HG03342 (cell line): ENCODE measurements at regions not wholly inside any gene's neighbourhood (a gene's known extent, or its start where the extent isn't known, plus 50 kb on each side); places are given as distances from the start of the nearest gene placed in this dataset.
"Not testable (repeated sequence)": the region's sequence is repeated elsewhere in the genome, so short reads cannot be mapped to it uniquely, and the experiment has no call there.

Experiments
- ATAC-seq: cut with Tn5 transposase; IDR thresholded peaks from one replicate; pipeline ENCODE4 v1.9.1; 2021; ENCODE audit warnings: mild to moderate bottlenecking, moderate library complexity; ENCODE audit not compliant: unreplicated experiment

DNA sequence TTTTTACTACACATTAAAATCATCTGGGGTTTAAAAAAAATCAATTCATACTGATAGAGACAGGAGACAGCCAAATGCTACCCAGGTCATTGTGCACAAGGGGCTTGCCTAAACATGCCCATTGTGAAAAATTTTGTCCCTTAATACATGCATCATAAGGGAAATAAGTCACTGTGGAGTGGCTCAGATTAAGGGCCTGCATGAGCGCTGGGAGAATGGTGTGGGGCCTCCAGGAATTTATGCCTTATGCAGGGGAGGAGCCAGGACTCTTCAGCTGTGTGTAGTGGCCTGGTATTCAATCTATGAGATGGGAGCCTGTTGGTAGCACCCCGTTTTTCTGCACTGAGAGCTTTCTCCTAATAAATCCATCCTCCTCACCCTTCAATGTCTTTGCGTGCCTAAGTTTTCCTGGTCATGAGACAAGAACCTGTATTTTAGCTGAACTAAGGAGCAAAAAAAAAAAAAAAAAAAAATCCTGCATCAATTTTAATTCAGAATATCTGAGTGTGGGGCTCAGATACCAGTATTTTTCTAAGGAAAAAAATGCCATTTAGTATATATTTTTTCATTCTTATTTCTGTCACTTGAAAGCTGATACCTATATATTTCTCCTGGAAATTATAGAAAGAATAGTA lies 997.6 kb upstream of the ATXN8OS start:
- no peak for ATAC-seq

DNA sequence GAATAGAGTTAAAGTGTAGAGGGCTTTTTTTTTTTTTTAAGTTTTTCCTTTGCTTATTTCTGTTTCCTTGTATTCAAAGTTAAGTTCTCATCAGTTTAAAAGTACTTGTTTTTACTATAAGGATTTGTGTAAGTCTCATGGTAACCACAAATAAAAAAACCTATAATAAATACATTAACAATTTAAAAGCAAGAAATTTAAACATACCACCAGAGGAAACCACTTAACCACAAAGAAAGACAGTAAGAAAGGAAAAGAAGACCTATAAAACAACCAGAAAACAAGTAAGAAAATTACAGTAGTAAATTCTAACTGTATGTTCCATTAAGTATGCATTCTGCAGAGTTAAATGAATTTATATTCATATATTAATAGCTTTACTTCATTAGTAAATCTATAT lies 999.1 kb upstream of the ATXN8OS start:
- no peak for ATAC-seq

DNA sequence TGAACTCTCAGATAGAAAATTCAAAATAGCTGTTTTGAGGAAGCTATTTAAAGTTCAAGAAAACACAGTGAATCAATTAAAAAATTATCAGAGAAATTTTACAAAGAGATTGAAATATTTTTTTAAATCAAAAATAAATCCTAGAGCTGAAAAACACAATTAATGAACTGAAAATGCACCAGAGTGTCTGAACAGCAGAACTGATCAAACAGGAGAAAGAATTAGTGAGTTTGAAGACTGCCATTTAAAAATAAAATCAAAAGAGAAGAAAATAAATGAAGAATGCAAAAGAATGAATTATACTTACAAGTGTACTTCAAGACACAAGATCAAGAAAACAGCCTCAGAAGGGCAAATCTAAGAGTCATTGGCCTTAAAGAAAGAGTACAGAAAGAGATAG lies 1000.2 kb upstream of the ATXN8OS start:
- ATAC-seq, result no peak

DNA sequence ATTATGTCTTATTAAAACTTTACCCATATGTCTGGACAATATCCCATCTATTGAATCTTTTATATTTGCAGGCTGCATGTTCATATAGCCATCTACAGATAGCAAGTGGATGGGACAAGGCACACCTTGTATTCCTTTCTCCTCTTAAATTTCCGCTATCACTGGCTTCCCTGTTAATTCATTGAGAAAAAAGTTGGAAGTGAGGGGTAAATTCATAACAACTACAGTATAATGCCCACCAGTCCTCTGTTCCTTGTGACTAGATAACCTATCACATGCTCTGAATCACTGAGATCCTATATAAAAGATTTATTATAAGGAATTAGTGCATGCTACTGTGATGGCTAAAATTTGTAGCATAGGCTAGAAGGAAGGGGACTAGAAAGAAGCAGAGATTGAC lies 1005.8 kb upstream of the ATXN8OS start:
- ATAC-seq, result no peak

DNA sequence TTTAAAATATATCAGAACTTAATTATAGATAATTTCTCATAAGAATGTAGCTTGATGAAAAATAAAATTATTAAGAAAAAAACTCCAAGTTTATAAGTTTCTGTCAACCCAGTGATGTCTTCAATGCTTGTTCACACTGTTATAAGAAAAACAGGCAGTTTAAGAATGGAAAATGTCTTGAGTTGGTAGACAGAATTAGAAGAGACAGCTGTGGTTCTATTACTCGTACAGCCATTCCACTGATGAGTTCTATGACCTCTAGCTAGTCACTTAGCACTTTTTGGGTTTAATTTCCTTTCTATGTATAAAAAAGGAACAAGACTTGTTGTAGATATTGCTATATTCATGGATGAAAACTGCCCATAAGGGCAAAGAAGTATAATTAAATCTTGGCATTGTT lies 1013.1 kb upstream of the ATXN8OS start:
- no peak for ATAC-seq

DNA sequence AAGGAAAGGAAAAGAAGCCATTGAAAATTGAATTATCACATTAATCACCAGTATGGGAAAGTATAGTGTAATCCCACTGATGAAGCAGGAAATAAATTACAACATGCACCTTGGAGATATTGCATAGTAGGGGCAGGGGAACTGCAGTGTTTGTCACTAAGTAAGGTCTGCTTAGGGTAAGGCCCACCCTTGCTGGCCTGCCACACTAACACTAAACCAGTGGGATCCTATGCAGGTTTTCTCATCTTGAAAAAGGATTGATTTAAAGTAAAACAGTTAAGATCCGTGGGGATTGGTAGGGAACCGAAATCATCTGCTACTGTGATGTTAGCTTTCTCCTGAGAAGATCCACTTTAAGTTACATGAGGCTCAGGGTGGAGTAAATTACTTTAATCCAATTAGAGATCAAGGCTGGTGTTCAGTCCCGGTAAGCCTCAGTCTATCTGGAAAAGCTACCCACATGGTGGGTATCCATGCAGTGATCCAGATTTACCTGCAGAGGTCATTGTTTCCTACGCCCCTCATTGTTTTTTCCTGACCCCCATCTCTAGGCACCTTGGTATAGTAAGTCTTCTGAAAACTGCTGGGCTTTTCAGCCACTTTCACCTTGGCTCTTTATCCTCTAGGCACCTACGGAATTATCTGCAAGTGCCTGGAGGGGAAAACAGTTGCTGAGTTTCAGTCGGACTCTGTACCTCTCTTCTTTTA lies 1014.9 kb upstream of the ATXN8OS start:
- ATAC-seq, result no peak

DNA sequence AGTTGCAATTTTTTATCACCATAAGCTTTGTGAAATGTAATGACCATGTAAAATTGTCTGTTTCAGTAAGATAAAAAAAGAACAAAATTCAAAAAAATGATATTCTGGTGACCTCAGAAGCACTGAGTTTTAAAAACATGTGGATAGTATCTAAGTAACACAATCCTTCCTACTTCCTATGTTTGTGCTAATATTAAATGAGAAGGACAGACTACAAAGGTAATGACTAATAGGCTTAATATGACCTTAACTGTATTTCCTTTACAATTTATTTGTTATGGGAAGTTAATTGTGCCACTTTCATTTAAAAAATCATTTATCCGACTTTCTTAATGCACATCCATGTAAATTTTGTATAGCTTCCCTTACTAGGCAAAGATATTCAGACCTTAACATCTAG lies 1030.4 kb upstream of the ATXN8OS start:
- no peak for ATAC-seq

DNA sequence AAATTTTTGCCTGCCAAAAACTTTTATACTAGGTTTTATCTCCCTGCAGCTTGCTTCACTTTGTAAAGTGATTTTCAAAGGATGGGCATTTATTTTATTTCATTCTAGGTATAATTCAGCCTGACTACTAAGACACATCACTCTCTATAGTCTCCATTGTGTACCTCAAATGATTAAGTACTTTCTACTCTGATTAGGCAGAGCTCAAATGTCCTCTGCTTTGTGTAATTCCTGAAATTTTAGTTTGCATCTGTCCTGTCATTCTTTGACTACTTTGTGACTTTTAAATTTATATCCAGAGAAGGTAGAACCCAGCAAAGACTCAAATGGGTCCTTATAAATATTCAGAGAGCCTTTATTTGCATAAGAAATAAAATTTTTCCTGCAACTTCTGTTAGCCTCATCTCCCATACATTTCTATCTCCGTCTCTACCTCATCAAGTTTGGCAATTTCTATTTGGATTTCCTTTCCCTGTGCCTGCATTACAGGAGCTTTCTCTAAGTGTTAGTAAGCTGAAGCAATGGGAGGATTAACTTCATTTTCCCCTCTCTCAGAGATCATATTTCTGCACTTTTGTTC lies 1038.0 kb upstream of the ATXN8OS start:
- no peak for ATAC-seq

DNA sequence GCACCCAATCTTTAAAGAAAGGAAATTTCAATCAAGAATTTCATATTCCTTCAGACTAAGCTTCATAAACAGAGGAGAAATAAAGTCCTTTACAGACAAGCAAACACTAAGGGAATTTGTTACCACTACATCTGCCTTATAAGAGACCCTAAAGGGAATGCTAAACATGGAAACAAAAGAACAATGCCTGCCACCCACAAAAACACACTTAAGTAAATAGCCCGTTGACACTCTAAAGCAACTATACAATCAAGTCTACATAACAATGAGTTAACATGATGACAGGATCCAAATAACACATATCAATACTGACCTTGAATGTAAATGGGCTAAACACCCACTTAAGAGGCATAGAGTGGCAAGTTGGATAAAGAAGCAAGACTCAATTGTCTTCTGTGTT lies 1056.9 kb upstream of the ATXN8OS start:
- no peak for ATAC-seq

DNA sequence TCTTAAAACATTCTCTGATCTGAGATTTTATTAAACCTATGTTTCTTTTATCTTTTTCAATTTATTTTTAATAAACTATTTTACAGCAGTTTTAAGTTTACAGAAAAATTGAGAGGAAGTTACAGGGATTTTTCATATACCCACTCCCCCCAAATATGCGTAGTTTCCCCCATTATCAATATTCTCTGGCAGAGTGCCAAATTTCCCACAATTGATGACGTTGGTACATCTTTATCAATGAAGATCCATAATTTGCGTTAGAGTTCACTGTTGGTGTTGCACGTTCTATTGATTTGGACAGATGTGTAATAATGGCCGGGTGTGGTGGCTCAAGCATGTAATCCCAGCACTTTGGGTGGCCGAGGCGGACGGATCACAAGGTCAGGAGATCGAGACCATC lies 1063.0 kb upstream of the ATXN8OS start:
- no peak for ATAC-seq

DNA sequence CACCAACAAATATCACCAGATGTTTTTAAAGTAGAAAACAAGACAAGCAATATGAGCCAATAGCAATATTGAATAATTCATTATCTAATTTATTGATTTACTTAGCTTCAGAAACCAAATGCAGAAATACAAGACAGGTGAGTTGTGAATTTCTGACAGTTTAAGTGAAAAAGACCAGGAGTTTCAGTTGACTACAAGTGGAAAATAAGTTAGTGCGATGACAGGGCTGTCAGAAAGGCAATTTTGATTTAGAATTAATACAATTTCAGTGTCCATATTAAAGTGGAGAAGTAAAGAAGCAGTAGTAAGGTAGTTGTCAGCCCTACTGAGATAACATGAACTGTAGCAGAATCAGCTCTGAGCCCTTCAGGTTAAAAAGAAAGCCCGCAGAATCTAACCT lies 1066.7 kb upstream of the ATXN8OS start:
- ATAC-seq, result no peak

DNA sequence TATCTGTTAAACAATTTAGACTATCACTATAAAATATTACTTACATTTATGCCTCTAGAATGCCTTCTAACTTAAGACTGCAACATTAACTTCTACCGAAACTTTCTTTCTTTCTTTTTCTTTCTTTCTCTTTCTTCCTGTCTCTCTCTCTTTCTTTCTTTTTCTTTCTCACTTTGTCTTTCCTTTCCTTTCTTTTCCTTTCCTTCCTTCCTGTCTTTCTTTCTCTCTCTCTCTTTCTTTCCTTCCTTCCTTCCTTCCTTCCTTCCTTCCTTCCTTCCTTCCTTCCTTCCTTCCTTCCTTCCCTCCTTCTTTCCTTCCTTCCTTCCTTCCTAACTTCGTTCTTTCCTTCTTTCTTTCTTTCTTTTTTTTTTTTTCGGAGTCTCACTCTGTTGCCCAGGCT lies 1071.9 kb upstream of the ATXN8OS start:
- ATAC-seq, result no peak

DNA sequence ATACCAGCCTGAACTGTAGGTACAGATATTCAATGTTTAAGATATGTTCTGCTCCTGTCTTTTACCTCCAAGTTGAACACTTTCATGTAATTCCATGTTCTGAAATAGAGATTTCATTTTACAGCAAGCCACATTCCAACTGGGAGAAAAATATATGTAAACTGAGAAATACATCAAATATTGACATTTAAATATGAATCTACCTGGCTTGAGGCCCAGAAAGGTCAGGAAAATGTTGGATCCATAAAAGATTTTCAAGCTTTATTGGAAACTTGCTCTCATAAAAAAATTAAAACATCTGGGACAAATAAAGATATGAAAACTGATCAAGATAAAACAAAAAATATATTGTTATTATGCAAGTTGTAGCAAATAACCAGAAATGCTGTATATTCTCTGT lies 1078.7 kb upstream of the ATXN8OS start:
- ATAC-seq, result no peak

DNA sequence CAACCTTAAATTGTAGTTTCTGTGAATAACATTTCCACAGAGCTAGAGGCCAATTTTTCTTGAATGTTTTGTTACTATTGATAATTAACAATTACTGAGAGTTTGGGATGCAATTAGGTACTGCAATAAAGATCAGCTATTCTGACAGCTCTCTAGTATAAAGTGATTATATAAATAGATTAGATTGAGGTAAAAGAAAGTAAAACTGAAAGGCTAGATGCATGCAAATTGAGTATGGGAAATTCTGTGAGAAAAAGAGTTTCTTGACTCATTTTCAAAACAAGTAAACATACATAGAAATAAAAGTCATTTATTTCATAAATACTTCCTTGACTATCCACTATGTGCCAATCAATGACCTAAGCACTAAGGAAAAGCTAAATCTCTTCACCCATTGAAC lies 1087.5 kb upstream of the ATXN8OS start:
- ATAC-seq, result no peak

DNA sequence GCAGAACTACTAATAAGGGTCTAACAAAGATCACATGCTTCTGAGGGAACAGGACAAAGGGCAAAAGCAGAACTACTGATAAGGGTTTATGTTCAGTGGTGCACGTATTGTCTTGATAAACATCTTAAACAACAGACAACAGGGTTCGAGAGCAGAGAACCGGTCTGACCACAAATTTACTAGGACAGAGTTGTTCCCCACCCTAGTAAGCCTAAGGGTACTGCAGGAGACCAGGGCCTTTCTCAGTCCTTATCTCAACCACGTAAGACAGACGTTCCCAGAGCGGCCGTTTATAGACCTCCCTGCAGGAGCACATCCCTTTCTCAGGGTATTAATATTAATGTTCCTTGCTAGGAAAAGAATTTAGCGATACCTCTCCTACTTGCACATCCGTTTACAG lies 1089.5 kb upstream of the ATXN8OS start:
- ATAC-seq, result not testable (repeated sequence)

DNA sequence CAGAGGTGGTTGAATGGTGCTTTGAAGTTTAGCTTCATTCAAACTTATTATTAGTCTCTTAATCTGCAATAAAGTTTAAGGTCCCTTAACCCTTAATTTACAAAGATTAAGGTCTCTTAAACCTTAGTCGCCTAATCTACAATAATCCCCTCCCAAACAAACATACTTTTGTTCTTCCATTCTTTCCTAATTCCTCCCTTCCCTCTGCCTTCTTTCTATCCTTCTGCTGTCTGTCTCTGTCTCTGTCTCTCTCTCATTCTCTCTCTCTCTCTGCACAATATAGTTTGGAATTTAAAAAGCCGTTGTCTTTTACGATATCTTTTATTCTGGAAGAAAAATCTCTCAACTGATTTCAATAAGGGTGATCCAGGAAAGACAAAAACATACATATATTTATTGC lies 1096.8 kb upstream of the ATXN8OS start:
- ATAC-seq, result no peak

DNA sequence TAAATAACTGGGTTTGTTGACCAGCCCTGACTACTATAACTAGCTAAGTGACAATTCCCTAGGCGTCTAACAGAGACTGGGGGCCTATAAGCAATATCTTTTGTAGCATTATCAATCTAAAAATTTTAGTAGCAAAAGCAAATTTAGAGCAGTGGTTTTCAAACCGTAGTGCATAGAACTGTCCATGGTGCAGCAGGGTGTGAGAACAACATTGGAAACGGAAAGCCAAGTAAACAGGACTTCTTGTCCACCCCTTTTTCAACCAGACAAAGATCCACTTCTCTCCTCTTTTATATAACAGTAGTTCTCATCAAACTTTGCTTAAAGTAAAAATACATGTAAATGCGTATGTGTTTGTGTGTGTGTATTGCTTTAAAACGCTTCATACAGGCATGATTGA lies 1099.1 kb upstream of the ATXN8OS start:
- no peak for ATAC-seq

DNA sequence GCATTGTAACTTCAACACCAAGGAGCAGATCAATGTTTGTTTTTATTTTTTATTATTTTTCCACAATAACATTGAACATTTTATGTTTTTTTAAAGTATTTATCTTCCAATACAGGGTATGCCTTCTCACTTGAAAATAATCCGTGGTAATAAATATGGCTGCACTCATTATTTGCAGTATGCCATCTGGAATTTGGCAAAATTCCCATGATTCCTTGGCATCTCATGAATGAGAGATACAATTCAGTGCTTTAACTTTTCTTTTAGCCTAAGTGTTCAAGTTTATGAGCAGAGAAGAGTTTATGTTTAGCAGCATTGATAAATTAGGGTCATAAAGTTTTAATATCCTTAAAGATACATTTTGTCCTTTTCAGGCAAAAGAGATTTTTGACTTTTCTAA lies 1109.6 kb upstream of the ATXN8OS start:
- ATAC-seq, result no peak

DNA sequence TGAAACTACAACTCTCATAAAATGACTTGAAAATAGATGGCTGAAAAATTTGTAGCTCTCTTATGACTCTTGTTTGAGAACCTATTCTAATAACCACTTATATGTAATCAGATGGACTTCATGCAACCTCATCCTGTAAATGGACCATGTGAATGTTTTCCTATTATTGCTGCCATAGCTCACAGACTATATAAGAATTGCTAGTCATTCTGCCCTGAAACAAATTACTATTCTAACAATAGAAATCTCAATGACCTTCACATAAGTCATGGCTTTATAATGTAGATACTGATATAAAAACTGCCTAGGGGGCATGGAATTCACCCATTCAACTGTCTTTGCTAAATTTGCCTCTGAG lies 1111.0 kb upstream of the ATXN8OS start:
- no peak for ATAC-seq

DNA sequence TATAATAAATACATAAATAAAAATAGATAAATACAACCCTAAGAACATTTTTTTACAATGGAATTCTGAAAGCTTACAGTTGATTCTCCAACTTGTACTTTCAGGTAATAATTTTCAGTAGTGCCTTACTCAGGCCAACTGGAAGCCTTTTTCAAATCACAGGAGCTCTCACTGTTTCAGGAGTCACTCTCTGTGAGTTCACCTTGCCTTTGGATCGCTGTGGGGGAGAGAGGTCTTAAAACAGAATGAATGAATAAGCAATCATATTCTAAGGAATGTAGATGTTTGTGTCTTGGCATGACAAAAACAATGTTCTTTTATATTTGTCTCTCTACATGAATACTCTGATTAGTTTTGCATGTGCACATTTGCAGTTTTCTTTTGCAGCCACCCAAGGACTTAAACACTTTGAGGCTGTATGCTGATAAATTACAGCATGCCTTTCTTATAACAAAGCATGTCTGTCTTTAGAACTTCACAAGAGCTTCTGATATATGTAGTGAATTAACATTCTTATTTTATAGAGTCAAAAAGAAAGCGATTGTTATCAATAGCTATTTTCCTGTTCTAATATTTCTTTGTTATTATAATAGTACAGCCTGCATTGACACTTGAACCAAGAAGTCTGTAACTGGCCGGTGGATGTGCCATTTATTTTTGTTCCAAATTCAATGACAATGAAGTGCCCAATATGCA lies 1111.5 kb upstream of the ATXN8OS start:
- ATAC-seq, result no peak

DNA sequence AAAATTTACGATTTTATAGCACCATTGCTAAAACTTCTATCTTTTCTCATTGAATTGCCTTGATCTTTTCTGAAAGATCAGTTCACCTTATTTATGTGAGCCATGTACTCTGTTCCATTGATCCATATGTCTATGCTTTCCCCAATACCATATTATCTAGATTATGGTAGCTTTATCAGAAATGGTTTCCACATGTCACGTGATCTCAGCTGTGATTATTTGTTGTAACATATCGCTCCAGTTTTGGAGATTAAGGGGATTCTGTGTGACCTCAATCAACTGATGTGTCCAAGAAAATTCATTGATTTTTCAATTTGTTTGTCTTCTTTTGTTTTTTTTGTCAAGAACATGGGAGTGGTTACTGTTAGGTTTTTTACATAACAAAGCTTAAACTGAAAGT lies 1114.5 kb upstream of the ATXN8OS start:
- no peak for ATAC-seq

DNA sequence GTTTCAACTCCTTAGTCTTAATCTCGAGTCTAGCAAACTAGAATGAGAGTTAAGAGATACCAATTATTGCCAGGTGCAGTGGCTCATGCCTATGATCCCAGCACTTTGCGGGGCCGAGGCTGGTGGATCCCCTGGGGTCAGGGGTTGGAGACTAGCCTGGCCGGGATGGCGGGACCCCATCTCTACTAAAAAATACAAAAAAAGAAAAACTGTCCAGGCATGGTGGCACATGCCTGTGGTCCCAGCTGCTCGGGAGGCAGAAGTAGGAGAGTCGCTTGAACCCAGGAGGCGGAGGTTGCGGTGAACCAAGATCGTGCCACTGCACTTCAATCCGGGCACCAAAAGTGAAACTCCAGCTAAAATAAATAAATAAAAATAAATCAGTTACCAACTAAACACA lies 1119.5 kb upstream of the ATXN8OS start:
- no peak for ATAC-seq
